A673 (cell line): ENCODE measurements at regions not wholly inside any gene's neighbourhood (a gene's known extent, or its start where the extent isn't known, plus 50 kb on each side); places are given as distances from the start of the nearest gene placed in this dataset.

Experiments used
- BruUV-seq: library from RNA; stranded (reverse); fragments of 400-500 nt; replicated peaks from 2 replicates; lab custom pipeline; 2021; lab: Mats Ljungman, UMichigan
- CTCF ChIA-PET: fragments of 300-600 bp; sonication (Branson Sonifier 250); formaldehyde crosslinking; loops from one replicate; lab custom pipeline; 2022; ENCODE audit warnings: antibody characterized with exemption; lab: Charles Lee
- POLR2A ChIA-PET: fragments of 300-600 bp; sonication (Branson Sonifier 250); formaldehyde crosslinking; loops from one replicate; lab custom pipeline; 2022; ENCODE audit warnings: antibody characterized with exemption; ENCODE audit not compliant: low non-redundant PET; lab: Charles Lee
- DNase-seq: peaks from one replicate; pipeline ENCODE4 v3.0.0-alpha.2; 2015; ENCODE audit warnings: low spot score
- H3K27ac ChIP-seq: fragments of 200-600 bp; sonication (generic); 2 replicates; pipeline ENCODE4 v1.5.1; 2016; ENCODE audit warnings: mixed run types, low read depth, mild to moderate bottlenecking, mixed read lengths, antibody characterized with exemption, low read length; ENCODE audit not compliant: poor library complexity, severe bottlenecking
- H3K27me3 ChIP-seq: fragments of 200-600 bp; sonication (generic); replicated peaks from 2 replicates; pipeline ENCODE4 v1.6.1; 2017; ENCODE audit warnings: mixed run types, low read depth, mild to moderate bottlenecking, mixed read lengths, antibody characterized with exemption, low read length; ENCODE audit not compliant: insufficient read depth, poor library complexity
- H3K36me3 ChIP-seq: fragments of 200-600 bp; sonication (generic); 2 replicates; pipeline ENCODE4 v1.6.1; 2016; ENCODE audit warnings: mixed run types, mild to moderate bottlenecking, mixed read lengths, antibody characterized with exemption, low read length; ENCODE audit not compliant: insufficient read depth, poor library complexity, severe bottlenecking
- H3K4me1 ChIP-seq: fragments of 200-600 bp; sonication (generic); 2 replicates; pipeline ENCODE4 v1.6.1; 2017; ENCODE audit warnings: mixed run types, mild to moderate bottlenecking, mixed read lengths, antibody characterized with exemption, low read length; ENCODE audit not compliant: insufficient read depth, poor library complexity, severe bottlenecking
- H3K4me3 ChIP-seq: fragments of 200-600 bp; sonication (generic); 2 replicates; pipeline ENCODE4 v1.5.1; 2016; ENCODE audit warnings: low read depth, mixed run types, mild to moderate bottlenecking, mixed read lengths, low read length; ENCODE audit not compliant: poor library complexity, severe bottlenecking
- H3K9me3 ChIP-seq: fragments of 200-600 bp; sonication (generic); 2 replicates; pipeline ENCODE4 v1.6.1; 2016; ENCODE audit warnings: mixed run types, low read depth, mild to moderate bottlenecking, mixed read lengths, antibody characterized with exemption, low read length; ENCODE audit not compliant: poor library complexity, severe bottlenecking
- CTCF ChIP-seq: fragments of 300-800, 200-600 bp; sonication (generic); conservative IDR thresholded peaks from 2 replicates; pipeline ENCODE4 v1.5.1; 2017; ENCODE audit warnings: low read depth, mild to moderate bottlenecking, antibody characterized with exemption, low read length, moderate library complexity, mixed read lengths
- EZH2 ChIP-seq: fragments of 200-600 bp; sonication (generic); IDR thresholded peaks from 2 replicates; pipeline ENCODE4 v1.6.1; 2017; ENCODE audit warnings: borderline replicate concordance, low read depth, mild to moderate bottlenecking, mixed read lengths, antibody characterized with exemption, low read length; ENCODE audit not compliant: poor library complexity, severe bottlenecking
- intact Hi-C: fragments of 100-400 bp; cut with micrococcal nuclease; formaldehyde crosslinking; loops from one replicate; pipeline ENCODE4 v1.10.0; 2022; ENCODE audit not compliant: unreplicated experiment

- POLR2A ChIA-PET = no interaction called here
- Histone ChIP-seq H3K4me1 (no peaks in the 10 kb centered on the region), H3K9me3 (no peaks in the 10 kb centered on the region), H3K4me3 (no peak overlapping the region), H3K27me3 (no peaks in the 10 kb centered on the region), H3K36me3 (no peaks in the 10 kb centered on the region), H3K27ac (no peak overlapping the region)
- CTCF ChIA-PET = no interaction called here
- no peak for TF ChIP-seq EZH2
- TF ChIP-seq CTCF = no peak
- intact Hi-C loops = no loop called here
- no TSS peak for BruUV-seq
- DNase-seq = no peak
Observed at GRCh38 chr20:61184194-61184593, 67.9 kb upstream of the CDH4 start.

GRCh38 chr20:61185181-61185580, 66.9 kb upstream of the CDH4 start:
- Histone ChIP-seq H3K9me3 (no peaks in the 10 kb centered on the region), H3K36me3 (no peaks in the 10 kb centered on the region), H3K27ac (no peak overlapping the region), H3K4me1 (no peaks in the 10 kb centered on the region), H3K27me3 (no peaks in the 10 kb centered on the region), H3K4me3 (no peak overlapping the region)
- no peak for TF ChIP-seq CTCF
- TF ChIP-seq EZH2 = no peak
- no peak for DNase-seq
- no TSS peak for BruUV-seq
- POLR2A ChIA-PET = no interaction called here
- intact Hi-C loops = no loop called here
- CTCF ChIA-PET = no interaction called here

- H3K36me3 ChIP-seq = no peaks in the 10 kb centered on the region
- peak overlapping the region; percentile 21 for H3K27ac ChIP-seq
- BruUV-seq = no TSS peak
- POLR2A ChIA-PET = no interaction called here
- no peaks in the 10 kb centered on the region for H3K9me3 ChIP-seq
- no peaks in the 10 kb centered on the region for H3K27me3 ChIP-seq
- CTCF ChIA-PET = no interaction called here
- DNase-seq = peak; percentile 71
- TF ChIP-seq CTCF (no peak), EZH2 (no peak)
- no peaks in the 10 kb centered on the region for H3K4me1 ChIP-seq
- no peak overlapping the region for H3K4me3 ChIP-seq
- intact Hi-C loops = no loop called here
Observed at GRCh38 chr20:61185841-61186601, 66.0 kb upstream of the CDH4 start.
